IPS-NIHi7 (cell line): ENCODE measurements at regions not wholly inside any gene's neighbourhood (a gene's known extent, or its start where the extent isn't known, plus 50 kb on each side); places are given as distances from the start of the nearest gene placed in this dataset.
"Not testable (repeated sequence)": the region's sequence is repeated elsewhere in the genome, so short reads cannot be mapped to it uniquely, and the experiment has no call there.

ENCODE experiments used
- DNase-seq: peaks from one replicate; pipeline ENCODE4 v3.0.0; 2012; ENCODE audit warnings: mixed read lengths; ENCODE audit errors: extremely low spot score

- DNase-seq: no peak
Measured at GRCh38 chr3:19825193-19825592, 108.8 kb downstream of the EFHB start.

GRCh38 chr3:19822805-19823204 is 111.2 kb downstream of the EFHB start:
- DNase-seq: no peak

DNA sequence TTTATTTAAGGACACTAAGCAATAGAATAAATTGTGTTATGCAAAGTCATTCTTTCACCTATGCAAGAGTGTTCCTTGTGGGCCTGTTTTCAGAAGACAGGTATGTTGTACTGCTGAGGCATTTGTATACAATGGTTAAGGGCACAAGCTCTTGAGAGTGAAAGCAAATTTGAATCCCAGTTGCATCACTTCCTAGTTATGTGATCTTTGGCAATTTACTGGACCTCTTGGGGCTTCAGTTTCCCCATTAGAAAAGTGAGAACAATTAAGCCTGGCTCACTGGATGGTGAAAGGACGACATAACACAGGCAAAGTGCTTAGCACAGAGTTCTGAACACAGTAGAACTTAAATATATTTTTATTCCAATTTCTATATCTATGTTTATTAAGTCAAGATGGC is 117.4 kb downstream of the EFHB start:
- DNase-seq: no peak

DNA sequence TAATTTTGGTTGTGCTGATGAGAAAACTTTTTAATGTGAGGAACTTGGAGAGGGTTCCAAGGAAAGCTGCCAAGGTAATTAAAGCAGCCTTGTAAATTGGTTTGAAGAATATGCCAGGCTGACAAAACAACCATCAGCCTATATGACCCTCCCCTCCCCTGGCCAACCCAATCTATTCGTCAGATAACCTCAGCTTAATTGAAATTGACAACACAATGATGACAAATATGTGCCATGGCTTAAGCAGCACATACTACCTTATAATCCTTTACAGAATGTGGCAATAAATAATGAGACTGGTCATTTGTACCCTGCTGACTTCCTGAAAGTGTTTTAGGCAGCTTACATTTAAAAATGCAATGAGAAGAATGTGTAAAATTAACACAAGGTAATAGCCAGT is 118.2 kb downstream of the EFHB start:
- no peak for DNase-seq

DNA sequence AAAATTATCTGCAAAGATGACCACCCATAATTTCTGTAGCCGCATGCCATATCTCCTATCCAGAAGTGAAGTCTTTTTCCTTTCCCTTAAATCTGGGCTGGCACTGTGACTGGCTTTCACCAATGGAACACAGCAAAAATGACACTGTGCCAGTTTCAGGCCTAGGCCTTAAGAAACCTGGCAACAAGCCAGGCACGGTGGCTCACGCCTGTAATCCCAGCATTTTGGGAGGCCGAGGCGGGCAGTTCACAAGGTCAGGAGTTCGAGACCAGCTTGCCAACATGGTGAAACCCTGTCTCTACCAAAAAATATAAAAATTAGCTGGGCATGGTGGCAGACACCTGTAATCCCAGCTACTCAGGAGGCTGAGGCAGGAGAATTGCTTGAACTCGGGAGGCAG is 120.3 kb downstream of the EFHB start:
- not testable (repeated sequence) for DNase-seq

DNA sequence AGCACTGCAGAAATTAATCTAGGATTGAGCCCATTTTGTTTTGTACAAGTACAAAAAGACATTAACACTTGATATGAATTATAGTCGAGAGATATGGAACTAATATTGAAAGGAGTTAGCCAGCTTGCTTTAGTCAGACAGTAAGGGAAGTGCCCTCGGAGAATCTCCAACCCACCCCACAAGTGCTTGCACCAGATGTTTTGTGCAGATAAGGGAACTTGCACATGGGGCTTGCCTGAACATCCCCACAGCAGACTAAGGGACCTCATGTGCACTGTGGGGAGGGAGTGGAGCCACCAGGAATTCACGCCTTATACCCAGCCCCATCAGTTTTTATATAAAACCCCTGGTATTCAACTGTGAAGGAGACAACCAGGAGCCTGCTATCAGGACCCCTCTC is 122.3 kb downstream of the EFHB start:
- DNase-seq: no peak

- no peak for DNase-seq
Measured at GRCh38 chr3:19808834-19809233, 125.2 kb downstream of the EFHB start.

DNA sequence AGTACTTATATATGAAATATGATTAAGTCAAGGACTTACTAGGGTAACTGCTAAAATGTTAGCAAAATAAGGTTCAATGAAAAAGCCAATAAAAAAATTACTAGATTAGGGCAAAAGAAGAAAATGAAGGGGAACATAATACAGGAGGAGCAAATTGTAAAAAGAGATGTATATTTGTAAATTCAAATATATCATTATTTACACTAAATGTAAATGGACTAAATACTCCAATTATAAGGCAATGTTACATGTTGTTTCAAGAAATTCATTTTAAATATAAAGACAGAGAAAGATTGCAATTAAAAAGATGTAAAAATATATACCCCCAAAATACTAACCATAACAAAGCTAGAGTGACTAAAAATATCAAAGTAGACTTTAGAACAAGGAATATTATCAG is 134.1 kb downstream of the EFHB start:
- DNase-seq: no peak

- DNase-seq: no peak
Measured at GRCh38 chr3:19799115-19799514, 134.9 kb downstream of the EFHB start.

DNA sequence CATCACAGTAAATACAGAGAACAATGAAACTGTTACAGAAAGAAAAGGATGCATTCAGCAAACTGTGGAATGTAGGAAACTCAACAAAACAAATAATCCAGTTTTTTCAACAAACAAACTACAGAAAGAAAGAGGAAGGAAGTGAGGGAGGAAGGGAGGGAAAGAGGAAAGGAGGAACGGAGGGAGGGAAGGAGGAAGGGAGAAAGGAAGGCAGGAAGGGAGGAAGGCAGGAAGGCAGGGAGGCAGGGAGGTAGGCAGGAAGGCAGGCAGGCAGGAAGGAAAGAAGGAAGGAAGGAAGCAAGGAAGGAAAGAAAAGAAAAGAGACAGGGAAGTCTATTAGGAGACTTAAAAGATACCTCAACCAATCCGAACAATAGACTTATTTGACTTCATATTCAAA is 135.7 kb downstream of the EFHB start:
- DNase-seq: no peak

DNA sequence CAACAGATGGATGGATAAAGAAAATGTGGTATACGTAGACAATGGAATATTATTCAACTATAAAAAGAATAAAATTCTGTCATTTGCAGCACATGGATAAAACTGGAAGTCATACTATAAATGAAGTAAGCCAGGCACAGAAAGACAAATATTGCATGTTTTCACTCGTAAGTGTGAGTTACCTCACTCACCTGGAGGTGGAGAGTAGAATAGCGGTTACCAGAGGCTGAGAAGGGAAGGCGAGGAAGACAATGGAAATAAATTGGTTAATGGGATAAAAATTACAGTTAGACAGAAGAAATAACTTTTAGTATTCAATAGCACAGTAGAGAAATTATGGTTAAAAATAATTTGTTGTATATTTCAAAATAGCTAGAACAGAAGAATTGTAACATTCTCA is 141.6 kb downstream of the EFHB start:
- no peak for DNase-seq

- no peak for DNase-seq
Measured at GRCh38 chr3:19775765-19776164, 158.3 kb downstream of the EFHB start.

DNA sequence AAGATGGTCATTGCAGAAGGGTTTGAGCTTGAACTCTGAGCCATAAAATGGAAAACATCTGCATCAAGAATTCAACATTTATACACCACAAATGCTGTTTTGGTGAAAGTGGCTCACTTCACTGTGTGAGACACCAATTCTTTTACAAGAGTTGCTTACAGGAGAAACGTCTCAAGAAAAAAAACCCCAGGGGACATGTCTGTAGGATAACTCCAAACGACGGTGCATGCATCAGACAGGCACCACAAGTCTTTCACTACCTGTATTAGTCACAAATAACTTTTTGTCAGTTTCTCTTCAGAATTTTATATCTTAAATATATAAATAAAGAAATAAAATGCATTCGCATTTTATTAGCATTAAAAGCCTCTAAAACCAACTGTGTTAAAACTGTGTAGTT is 164.3 kb downstream of the EFHB start:
- DNase-seq: no peak

GRCh38 chr3:19765954-19766353 is 168.1 kb downstream of the EFHB start:
- DNase-seq: no peak

DNA sequence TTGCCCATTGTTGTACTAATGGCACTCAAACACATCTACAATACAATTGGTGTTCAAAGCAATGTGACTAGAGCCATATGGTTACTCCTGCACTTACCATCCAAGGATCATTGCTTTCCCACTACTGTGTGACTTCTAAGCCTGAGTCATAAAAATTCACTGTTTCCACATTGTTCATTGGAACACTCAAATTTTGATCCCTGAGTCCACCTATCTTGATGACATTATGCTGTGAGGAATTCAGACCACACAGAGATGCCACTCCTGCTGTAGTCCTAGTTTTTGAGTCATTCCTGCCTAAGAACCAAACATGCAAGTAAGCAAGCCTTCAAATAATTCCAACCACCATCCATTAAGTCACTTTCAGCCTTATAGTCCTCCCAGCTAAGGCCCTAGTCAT is 176.2 kb downstream of the EFHB start:
- DNase-seq: no peak

DNA sequence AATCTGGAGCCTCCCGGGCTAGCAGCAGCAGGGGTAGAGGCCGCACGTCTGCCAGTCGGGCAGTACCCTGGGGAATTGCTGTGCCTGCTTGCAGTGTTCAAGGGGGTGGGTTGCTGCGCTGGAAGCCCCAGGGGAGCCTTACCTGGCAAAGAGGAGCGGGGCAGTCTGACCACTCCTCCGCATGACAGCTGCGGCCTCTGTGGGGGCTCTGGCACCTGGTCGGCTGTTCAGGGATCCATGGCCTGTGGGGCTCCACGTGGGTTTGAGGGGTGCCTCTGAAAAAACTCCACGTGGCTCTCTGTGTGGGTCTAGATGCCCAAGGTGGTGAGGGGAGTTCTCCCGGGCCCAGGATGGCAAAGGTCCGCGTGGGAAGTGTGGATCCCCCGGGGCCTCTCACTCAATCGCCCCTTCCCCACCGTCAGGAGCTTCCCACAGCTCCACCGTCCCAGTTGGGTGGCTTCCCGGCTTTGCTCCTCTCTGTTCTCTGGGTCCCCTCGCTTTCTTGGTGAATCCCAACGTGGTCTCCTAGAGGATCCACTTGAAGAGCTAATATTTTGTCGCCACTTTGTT is 184.5 kb downstream of the EFHB start:
- no peak for DNase-seq

GRCh38 chr3:19748782-19749447 is 185.1 kb downstream of the EFHB start:
- no peak for DNase-seq

GRCh38 chr3:19744047-19744446 is 190.0 kb downstream of the EFHB start:
- DNase-seq: no peak

- no peak for DNase-seq
Measured at GRCh38 chr3:19742935-19743334, 191.1 kb downstream of the EFHB start.

DNA sequence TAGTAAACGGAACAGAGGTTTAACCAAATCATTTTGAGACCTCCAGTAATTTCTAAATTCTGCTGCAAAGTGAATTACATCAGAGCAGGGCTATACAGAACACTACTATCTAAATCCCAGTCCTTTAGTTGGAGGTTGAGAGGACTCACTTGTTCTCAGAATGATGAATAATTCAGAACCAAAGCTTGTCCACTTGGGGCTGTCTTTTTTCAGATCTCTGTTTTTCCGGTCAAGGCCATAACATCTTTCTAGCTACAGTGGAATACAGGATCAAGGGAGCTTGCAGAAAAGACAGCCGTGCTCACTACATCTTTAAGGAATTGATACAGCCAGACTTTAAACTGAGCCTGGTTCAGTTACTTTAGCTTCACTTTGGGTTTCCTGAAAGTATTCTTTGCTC is 194.5 kb downstream of the EFHB start:
- no peak for DNase-seq

- DNase-seq: no peak
Measured at GRCh38 chr3:19738846-19739245, 195.2 kb downstream of the EFHB start.

DNA sequence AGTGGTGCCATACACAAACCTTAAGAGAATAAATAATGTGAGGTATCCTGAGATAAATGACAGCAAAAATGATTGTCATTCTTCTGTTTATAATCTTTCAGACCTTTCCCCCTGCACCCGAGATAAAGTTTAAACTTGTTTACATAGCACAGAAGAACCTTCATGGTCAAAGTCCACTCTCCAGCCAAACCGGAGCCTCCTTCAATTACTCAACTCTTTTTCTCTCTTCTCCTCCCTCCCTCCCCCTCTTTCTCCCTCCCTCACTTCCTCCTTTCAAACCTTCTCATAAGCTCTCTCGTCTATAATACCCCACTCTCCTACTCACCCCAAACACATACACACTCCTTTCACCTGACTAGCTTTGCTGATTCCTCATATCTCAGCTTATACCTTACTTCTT is 198.9 kb downstream of the EFHB start:
- DNase-seq: no peak

DNA sequence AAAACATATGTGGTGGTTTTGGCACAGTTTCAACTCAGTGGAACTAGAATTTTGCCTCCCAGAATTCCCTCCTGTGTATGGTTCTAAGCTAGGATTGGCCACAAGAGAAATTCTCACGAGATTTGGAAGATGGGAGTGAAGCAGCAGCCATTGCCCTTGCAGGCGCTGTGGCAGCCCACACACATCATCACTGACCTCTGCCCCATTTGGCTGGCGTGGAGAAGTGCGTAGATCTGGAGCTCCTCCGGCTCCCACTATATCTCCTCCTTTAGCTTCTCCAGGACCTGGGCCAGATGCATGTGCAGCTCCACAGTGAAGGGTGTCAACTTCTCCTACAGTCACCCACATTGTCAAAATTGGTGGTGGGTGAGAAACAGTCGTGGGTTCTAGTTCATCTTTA is 199.6 kb downstream of the EFHB start:
- DNase-seq: no peak

GRCh38 chr3:19725000-19725399 is 209.0 kb downstream of the EFHB start:
- DNase-seq: no peak
